OCI-LY1 (cell line): ENCODE measurements at regions not wholly inside any gene's neighbourhood (a gene's known extent, or its start where the extent isn't known, plus 50 kb on each side); places are given as distances from the start of the nearest gene placed in this dataset.

Source experiments
- EZH2 ChIP-seq: fragments of 200-600 bp; sonication (generic), shearing (Covaris generic); IDR thresholded peaks from 2 replicates; pipeline ENCODE4 v1.8.0; 2017; ENCODE audit warnings: borderline replicate concordance, mixed run types, mild to moderate bottlenecking, antibody characterized with exemption, low read length, moderate library complexity, mixed read lengths
- TF ChIP-seq, protein P1 (sequence below): fragments of 200-600 bp; sonication (generic), shearing (Covaris generic); IDR thresholded peaks from 2 replicates; pipeline ENCODE4 v1.5.1; 2017; ENCODE audit warnings: mild to moderate bottlenecking, antibody characterized with exemption, low read length, moderate library complexity, mixed read lengths

DNA sequence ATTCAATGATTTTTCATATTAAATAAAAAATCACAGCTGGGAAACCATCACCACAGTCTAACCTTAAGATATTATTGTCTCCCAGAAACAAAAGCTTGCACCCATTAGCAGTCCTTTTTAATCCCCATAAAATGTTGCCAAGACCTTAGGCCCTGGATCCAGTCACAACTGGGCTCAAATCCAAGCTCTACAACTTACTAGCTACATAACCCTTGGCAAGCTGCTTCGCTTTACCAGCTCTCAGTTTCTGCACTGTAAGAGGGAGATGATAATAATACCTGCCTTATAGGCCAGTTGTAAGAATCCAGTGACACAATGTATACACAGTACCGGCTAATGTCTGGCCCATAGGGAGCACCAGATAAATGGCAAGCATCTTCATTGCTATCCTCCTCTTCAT, 400.9 kb upstream of the FGF13 start:
- TF ChIP-seq, protein P1, sequence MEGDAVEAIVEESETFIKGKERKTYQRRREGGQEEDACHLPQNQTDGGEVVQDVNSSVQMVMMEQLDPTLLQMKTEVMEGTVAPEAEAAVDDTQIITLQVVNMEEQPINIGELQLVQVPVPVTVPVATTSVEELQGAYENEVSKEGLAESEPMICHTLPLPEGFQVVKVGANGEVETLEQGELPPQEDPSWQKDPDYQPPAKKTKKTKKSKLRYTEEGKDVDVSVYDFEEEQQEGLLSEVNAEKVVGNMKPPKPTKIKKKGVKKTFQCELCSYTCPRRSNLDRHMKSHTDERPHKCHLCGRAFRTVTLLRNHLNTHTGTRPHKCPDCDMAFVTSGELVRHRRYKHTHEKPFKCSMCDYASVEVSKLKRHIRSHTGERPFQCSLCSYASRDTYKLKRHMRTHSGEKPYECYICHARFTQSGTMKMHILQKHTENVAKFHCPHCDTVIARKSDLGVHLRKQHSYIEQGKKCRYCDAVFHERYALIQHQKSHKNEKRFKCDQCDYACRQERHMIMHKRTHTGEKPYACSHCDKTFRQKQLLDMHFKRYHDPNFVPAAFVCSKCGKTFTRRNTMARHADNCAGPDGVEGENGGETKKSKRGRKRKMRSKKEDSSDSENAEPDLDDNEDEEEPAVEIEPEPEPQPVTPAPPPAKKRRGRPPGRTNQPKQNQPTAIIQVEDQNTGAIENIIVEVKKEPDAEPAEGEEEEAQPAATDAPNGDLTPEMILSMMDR, result no peak
- TF ChIP-seq EZH2, result no peak
